Natural killer cell (primary cell): ENCODE measurements at regions not wholly inside any gene's neighbourhood (a gene's known extent, or its start where the extent isn't known, plus 50 kb on each side); places are given as distances from the start of the nearest gene placed in this dataset.

Source experiments
- ATAC-seq, 3 donors: fragments of 150-1000 bp in 2 of 3; fragments of 200-7000 bp in 1 of 3; cut with Tn5 transposase; 1 replicate in 1 of 3; 2 replicates in 2 of 3; pipeline ENCODE4 v1.10.0; 2021; ENCODE audit warnings: mild to moderate bottlenecking in 2 of 3, moderate library complexity in 2 of 3
- DNase-seq, 2 donors: peaks; one replicate each; pipeline versions ENCODE4 v3.0.0 to v3.0.0-alpha.2; 2013 to 2021; ENCODE audit warnings: mixed read lengths in 1 of 2
- H3K27ac ChIP-seq: one replicate; pipeline ENCODE4 v1.5.1; 2013; ENCODE audit warnings: mild to moderate bottlenecking, low read length
- H3K27me3 ChIP-seq: one replicate; pipeline ENCODE4 v1.6.1; 2013; ENCODE audit warnings: low read length; ENCODE audit not compliant: control insufficient read depth, insufficient read depth
- H3K36me3 ChIP-seq: one replicate; pipeline ENCODE4 v1.6.1; 2013; ENCODE audit warnings: low read length; ENCODE audit not compliant: control insufficient read depth, insufficient read depth
- H3K4me1 ChIP-seq: one replicate; pipeline ENCODE4 v1.6.1; 2013; ENCODE audit warnings: low read length; ENCODE audit not compliant: control insufficient read depth, insufficient read depth
- H3K4me3 ChIP-seq: one replicate; pipeline ENCODE4 v1.5.1; 2013; ENCODE audit warnings: low read length
- H3K9me3 ChIP-seq: one replicate; pipeline ENCODE4 v1.6.1; 2013; ENCODE audit warnings: low read length; ENCODE audit not compliant: control insufficient read depth, insufficient read depth
- H3K27ac Mint-ChIP-seq, 2 donors: one replicate each; pipeline ENCODE4 v1.8.0; 2022; ENCODE audit warnings: mild to moderate bottlenecking in 2 of 2, mixed read lengths in 2 of 2, moderate library complexity in 1 of 2
- H3K27me3 Mint-ChIP-seq, 2 donors: one replicate each; pipeline ENCODE4 v1.8.0; 2022; ENCODE audit warnings: low read depth in 2 of 2, mixed read lengths in 2 of 2
- H3K36me3 Mint-ChIP-seq: one replicate; pipeline ENCODE4 v1.8.0; 2022; ENCODE audit warnings: mixed read lengths
- H3K4me1 Mint-ChIP-seq, 2 donors: one replicate each; pipeline ENCODE4 v1.8.0; 2022; ENCODE audit warnings: mixed read lengths in 2 of 2
- H3K4me3 Mint-ChIP-seq: one replicate; pipeline ENCODE4 v1.8.0; 2022; ENCODE audit warnings: mild to moderate bottlenecking, moderate library complexity, mixed read lengths
- H3K9me3 Mint-ChIP-seq, 2 donors: one replicate each; pipeline ENCODE4 v1.8.0; 2022; ENCODE audit warnings: mixed read lengths in 2 of 2
- WGBS: methylation state at CpG from one replicate; pipeline ENCODE4 v1.1.7; 2013; ENCODE audit warnings: missing lambda C conversion rate; ENCODE audit not compliant: insufficient coverage; 5-methylcytosine and 5-hydroxymethylcytosine counted together
- intact Hi-C: fragments of 100-400 bp; cut with micrococcal nuclease; formaldehyde crosslinking; loops from one replicate; pipeline ENCODE4 v1.14.2; 2022
- TF ChIP-seq, protein P1 (sequence below): fragments of 200-600 bp; IDR thresholded peaks from one replicate; pipeline ENCODE4 v1.8.0; 2022; ENCODE audit warnings: antibody characterized with exemption

DNA sequence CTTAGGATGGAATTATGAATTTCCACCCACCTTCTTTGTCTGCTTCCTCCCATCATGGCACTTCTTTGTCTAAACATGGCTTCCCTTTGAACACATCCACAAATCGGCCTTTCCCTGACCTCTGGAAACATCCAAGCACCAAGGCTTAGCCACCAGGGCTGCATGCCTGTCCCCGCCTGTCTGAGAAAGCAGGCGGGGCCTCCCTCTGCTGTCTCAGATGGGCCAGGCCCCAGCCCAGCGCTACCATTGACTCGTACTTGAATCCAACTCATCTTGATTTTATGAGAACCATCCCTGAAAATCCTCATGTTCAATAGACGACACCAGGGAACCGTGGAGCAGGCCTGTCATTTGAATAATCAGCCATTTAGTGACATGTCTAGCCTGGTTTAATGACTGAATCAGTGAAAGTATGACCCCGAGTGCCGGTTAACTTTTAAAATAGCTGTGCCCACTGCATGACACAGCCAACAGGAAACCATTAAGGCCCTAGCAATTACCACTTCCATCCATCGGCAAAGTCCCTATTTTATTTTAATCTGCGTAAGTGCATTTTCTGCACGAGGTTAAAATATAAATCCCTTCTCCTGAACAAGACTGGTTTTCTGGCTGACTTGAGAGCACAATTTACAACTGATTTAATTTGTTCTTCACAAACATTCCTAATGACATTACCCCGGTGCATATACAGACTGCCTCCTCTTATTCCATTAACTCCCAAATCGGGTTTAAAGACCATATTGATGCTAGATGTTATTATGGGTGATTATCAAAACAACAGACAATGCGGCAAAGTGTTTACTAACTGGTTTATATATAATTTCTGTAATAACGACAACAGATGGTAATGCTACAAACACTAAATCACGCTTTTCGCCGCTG lies 194.7 kb downstream of the BUB3 start:
- peaks cover 0 to 5% of the 10 kb centered on the region in 2 donors for H3K27me3 Mint-ChIP-seq
- no peak overlapping the region for H3K27ac ChIP-seq
- TF ChIP-seq, protein P1, sequence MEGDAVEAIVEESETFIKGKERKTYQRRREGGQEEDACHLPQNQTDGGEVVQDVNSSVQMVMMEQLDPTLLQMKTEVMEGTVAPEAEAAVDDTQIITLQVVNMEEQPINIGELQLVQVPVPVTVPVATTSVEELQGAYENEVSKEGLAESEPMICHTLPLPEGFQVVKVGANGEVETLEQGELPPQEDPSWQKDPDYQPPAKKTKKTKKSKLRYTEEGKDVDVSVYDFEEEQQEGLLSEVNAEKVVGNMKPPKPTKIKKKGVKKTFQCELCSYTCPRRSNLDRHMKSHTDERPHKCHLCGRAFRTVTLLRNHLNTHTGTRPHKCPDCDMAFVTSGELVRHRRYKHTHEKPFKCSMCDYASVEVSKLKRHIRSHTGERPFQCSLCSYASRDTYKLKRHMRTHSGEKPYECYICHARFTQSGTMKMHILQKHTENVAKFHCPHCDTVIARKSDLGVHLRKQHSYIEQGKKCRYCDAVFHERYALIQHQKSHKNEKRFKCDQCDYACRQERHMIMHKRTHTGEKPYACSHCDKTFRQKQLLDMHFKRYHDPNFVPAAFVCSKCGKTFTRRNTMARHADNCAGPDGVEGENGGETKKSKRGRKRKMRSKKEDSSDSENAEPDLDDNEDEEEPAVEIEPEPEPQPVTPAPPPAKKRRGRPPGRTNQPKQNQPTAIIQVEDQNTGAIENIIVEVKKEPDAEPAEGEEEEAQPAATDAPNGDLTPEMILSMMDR = no peak
- no peak overlapping the region for H3K4me3 Mint-ChIP-seq
- WGBS = 95% methylated on average over 16 of the region's 19 CpGs
- H3K36me3 ChIP-seq = no peaks in the 10 kb centered on the region
- intact Hi-C loops = no loop called here
- ATAC-seq (no peak), DNase-seq (no peak)
- H3K27ac Mint-ChIP-seq = no peak overlapping the region
- no peaks in the 10 kb centered on the region for H3K9me3 ChIP-seq
- no peaks in the 10 kb centered on the region for H3K4me1 ChIP-seq
- no peaks in the 10 kb centered on the region for H3K36me3 Mint-ChIP-seq
- no peak overlapping the region for H3K4me3 ChIP-seq
- peaks cover 2% of the 10 kb centered on the region for H3K27me3 ChIP-seq
- H3K9me3 Mint-ChIP-seq = no peaks in the 10 kb centered on the region
- no peaks in the 10 kb centered on the region for H3K4me1 Mint-ChIP-seq

DNA sequence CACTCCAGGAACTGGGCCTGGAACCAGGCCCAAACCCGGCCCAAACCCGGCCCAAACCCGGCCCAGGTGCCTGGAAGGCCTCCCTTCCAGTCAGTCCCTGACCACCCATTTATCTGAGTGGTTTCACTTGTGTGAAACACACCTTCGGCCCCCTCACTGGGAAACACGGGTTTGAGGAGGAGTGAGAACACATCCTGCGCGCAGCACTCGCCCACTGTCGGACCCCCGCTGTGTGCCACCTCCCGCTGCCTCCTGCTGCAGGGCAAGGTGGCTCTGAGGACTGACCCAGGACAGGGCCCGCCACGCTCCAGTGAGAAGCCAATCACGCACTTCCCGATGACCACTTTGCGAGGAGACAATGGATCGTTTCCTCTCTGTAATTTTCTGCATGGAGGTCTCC lies 197.5 kb downstream of the BUB3 start:
- no peaks in the 10 kb centered on the region for H3K9me3 Mint-ChIP-seq

DNA sequence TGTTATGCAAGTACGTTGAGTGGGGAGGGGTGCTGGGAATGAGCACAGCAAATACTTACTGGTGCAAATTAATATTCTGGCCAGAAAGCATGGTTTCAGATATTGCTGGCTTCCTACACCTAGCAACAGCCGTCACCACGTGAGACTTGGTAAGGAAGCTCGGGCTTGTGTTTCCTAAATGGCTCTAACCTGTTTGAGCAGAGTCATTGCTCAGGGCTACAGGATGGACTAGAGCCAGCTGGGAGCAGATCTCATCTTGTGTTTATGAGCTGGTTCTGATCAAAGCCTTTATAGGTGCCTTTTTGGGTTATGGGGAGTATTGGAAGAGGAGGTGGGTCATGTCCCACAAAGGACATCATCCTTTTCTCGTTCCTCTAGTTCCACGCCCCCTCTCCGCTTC lies 200.3 kb downstream of the BUB3 start:
- H3K4me3 Mint-ChIP-seq = no peak overlapping the region
- Histone ChIP-seq H3K4me1 (no peaks in the 10 kb centered on the region), H3K9me3 (no peaks in the 10 kb centered on the region), H3K27ac (no peak overlapping the region), H3K27me3 (no peaks in the 10 kb centered on the region), H3K36me3 (no peaks in the 10 kb centered on the region), H3K4me3 (no peak overlapping the region)
- DNase-seq = no peak
- TF ChIP-seq, protein P1 = no peak
- no peaks in the 10 kb centered on the region for H3K36me3 Mint-ChIP-seq
- H3K9me3 Mint-ChIP-seq = no peaks in the 10 kb centered on the region
- no peaks in the 10 kb centered on the region for H3K4me1 Mint-ChIP-seq
- no peak for ATAC-seq
- no peak overlapping the region for H3K27ac Mint-ChIP-seq
- H3K27me3 Mint-ChIP-seq = peaks cover 3 to 23% of the 10 kb centered on the region in 2 donors
- intact Hi-C loops = no loop called here
- WGBS = 81% methylated on average over 7 of the region's 7 CpGs

More for the DNA sequence above, 197.5 kb downstream of the BUB3 start:
- H3K36me3 Mint-ChIP-seq = no peaks in the 10 kb centered on the region
- ATAC-seq (no peak), DNase-seq (no peak)
- no peaks in the 10 kb centered on the region for H3K4me1 Mint-ChIP-seq
- H3K27ac Mint-ChIP-seq = no peak overlapping the region
- TF ChIP-seq, protein P1 = no peak
- Histone ChIP-seq H3K9me3 (no peaks in the 10 kb centered on the region), H3K27ac (no peak overlapping the region), H3K4me3 (no peak overlapping the region), H3K36me3 (no peaks in the 10 kb centered on the region), H3K27me3 (no peaks in the 10 kb centered on the region), H3K4me1 (no peaks in the 10 kb centered on the region)
- intact Hi-C loops = no loop called here
- peaks cover 6 to 22% of the 10 kb centered on the region in 2 donors for H3K27me3 Mint-ChIP-seq
- 93% methylated on average over 17 of the region's 17 CpGs for WGBS
- no peak overlapping the region for H3K4me3 Mint-ChIP-seq
